Rectal smooth muscle tissue (tissue), 1 donor: ENCODE measurements at regions not wholly inside any gene's neighbourhood (a gene's known extent, or its start where the extent isn't known, plus 50 kb on each side); places are given as distances from the start of the nearest gene placed in this dataset.

Experiments
- H3K27ac ChIP-seq: one replicate; pipeline ENCODE4 v1.7.0; 2013; ENCODE audit warnings: low read depth, low read length, inconsistent platforms
- H3K27me3 ChIP-seq: one replicate; pipeline ENCODE4 v1.7.0; 2013; ENCODE audit warnings: low read length; ENCODE audit not compliant: control insufficient read depth, insufficient read depth
- H3K36me3 ChIP-seq: one replicate; pipeline ENCODE4 v1.7.0; 2013; ENCODE audit warnings: low read length; ENCODE audit not compliant: control insufficient read depth, insufficient read depth
- H3K4me1 ChIP-seq: one replicate; pipeline ENCODE4 v1.7.0; 2013; ENCODE audit warnings: low read length; ENCODE audit not compliant: control insufficient read depth, insufficient read depth
- H3K4me3 ChIP-seq: one replicate; pipeline ENCODE4 v1.7.0; 2013; ENCODE audit warnings: low read length
- H3K9ac ChIP-seq: one replicate; pipeline ENCODE4 v1.7.0; 2013; ENCODE audit warnings: low read length

DNA sequence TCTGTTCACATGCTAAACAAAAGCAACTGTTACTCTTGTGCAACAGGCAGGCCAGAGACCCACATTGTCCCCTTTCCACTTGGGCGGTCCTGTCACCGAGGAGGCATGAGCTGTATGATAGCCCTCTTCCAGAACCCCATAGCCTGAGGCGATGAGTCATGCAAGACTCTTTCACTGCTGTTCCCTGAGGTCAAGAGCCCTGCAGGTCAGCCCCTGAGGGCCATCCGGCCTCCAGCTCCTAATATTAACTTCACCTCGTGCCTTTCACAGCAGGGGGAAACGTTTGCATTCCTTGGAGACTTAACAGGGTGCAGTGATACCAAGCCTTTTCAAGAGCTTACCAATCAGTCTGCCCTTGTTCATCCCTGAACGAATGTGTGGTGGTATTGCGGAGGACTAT is 253.3 kb upstream of the ECI2 start:
- H3K4me1 ChIP-seq: no peaks in the 10 kb centered on the region
- H3K27me3 ChIP-seq: no peaks in the 10 kb centered on the region
- H3K27ac ChIP-seq: no peak overlapping the region
- H3K4me3 ChIP-seq: no peak overlapping the region
- no peak overlapping the region for H3K9ac ChIP-seq
- no peaks in the 10 kb centered on the region for H3K36me3 ChIP-seq

DNA sequence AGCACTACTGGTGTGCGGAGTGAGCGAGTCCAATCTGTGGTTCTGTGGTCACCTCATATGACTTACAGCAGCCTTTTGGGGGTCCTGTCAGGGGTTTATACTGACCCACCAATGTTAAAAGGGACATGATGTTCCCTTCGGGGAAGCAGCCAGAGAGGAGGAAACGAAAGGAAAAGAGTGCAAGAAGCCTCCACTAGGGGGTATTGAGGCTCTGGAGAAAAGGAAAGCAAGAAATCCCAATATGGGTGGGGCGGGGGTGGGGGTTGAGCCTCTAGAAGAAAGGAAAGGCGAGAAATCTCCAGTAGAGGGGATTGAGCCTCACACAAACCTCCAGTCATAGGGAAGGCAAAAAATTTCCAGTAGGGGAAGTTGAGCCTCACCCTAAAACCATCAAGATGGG is 249.3 kb upstream of the ECI2 start:
- H3K4me3 ChIP-seq: no peak overlapping the region
- H3K4me1 ChIP-seq: no peaks in the 10 kb centered on the region
- H3K9ac ChIP-seq: no peak overlapping the region
- no peaks in the 10 kb centered on the region for H3K27me3 ChIP-seq
- H3K36me3 ChIP-seq: no peaks in the 10 kb centered on the region
- no peak overlapping the region for H3K27ac ChIP-seq

DNA sequence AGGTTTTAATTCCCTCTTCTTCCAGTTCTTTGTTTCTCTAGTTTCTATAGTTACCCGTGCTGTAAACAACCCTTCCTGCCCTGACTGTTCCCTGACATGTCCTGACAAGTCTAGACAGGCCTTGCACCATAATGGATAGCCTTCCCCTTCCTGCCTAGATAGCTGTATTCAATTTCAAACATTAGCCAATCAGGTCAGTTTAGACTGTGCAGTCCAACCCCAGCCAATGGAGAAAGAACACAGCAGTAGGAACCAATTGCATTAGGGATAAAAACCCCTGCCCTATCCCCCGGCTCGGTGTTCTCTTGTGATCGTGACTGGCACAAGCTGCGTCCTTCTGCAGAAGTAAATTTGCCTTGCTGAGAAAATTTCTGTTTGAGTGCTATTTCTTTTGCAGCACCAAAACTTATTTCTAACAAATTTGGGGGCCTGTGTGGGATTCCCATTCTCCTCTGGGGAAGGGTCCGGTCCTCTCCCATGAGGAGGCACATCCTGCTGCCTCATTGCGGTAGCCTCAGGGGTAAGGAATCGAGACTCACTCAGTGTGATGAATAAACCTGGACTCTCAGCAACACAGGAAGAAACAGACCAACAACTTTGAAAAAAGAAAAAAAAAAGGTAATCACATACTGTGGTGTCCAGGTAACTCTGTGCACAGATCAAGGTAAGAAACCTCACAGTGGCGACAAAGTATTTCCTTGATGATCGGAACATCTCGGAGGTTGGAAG is 248.7 kb upstream of the ECI2 start:
- Histone ChIP-seq H3K9ac (no peak overlapping the region), H3K4me1 (no peaks in the 10 kb centered on the region), H3K27ac (no peak overlapping the region), H3K36me3 (no peaks in the 10 kb centered on the region), H3K4me3 (no peak overlapping the region), H3K27me3 (no peaks in the 10 kb centered on the region)

DNA sequence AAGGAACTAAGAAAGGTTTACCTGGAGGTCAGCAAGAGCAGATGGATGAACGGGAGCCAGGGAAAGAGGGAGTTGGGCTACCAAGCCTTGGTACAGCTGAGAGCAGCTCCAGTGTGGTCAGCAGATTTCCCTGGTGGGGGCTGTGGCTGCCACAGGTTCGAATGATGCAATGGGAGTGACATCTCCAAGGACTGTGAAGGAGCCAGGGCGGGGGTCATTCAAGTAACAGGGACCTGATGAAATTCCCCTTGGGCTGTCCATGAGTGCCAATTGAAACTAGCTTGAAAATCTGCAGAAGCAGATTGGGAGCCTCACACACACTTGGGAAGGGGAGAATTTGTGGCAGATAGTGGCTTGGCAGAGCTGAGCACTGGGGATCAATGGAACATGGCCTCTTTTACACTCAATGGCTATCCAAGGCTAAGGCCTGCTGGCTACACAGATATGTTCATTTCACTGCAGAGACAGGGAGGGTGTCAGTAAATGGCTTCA is 247.0 kb upstream of the ECI2 start:
- H3K27me3 ChIP-seq: no peaks in the 10 kb centered on the region
- H3K4me3 ChIP-seq: no peak overlapping the region
- H3K4me1 ChIP-seq: no peaks in the 10 kb centered on the region
- H3K36me3 ChIP-seq: no peaks in the 10 kb centered on the region
- H3K9ac ChIP-seq: no peak overlapping the region
- no peak overlapping the region for H3K27ac ChIP-seq

DNA sequence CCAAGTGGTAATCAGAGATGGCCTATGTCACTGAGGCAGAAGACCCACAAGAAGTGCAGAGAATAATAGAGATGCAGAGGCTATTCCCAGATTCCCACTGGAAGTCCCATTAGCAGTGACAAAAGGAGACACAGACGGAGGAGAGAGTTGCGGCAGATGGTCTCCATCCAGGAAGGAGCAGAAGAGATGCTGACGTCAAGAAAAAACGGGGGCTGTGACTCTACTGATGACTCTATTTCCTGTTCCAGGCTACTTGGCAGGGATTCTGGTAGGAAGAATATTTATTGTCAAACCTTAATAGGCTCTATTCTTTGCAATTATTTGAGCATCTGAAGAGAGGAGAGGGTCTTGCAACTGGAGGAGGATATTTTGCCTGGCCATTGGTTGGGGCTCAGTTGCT is 246.0 kb upstream of the ECI2 start:
- Histone ChIP-seq H3K27me3 (no peaks in the 10 kb centered on the region), H3K27ac (no peak overlapping the region), H3K4me1 (no peaks in the 10 kb centered on the region), H3K4me3 (no peak overlapping the region), H3K36me3 (no peaks in the 10 kb centered on the region), H3K9ac (no peak overlapping the region)

DNA sequence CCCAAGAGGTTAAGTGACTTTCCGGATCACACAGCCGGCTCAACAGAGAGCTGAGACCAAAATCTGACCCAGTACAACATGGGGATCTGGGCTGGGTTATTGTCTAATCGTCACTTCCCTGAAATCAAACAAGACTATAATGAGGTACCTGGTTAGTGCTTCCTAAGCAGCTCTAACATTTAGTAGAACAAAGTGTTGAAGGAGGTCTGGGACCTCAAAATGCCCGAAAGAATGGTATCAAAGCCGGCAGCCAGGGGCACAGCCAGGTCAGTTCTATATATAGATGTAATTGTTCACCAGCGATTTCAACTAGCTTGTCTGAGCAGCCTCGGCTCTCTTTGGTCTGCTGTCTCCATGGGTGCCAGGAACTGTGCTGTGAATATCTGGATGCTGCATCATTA is 245.5 kb upstream of the ECI2 start:
- no peaks in the 10 kb centered on the region for H3K36me3 ChIP-seq
- H3K9ac ChIP-seq: no peak overlapping the region
- no peak overlapping the region for H3K27ac ChIP-seq
- H3K4me1 ChIP-seq: no peaks in the 10 kb centered on the region
- H3K27me3 ChIP-seq: no peaks in the 10 kb centered on the region
- H3K4me3 ChIP-seq: no peak overlapping the region

DNA sequence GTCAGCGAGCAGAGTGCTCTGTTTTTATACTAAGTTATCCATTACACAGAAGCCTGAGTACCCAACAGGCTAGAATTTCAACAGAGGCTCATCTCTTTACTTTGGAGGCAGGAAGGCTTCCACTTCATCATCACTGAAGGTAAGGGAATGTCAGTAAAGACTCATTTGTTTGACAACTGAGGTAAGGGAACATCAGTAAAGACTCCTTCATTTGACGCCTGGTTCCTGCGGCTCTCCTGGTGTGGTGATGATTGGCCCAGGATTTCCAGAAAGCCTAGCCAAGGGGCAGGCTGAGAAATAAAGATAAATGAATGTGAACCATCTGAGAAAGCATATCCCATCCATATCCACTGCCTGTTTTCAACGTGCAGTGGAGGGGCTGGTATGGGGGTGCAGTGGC is 244.6 kb upstream of the ECI2 start:
- H3K9ac ChIP-seq: no peak overlapping the region
- no peaks in the 10 kb centered on the region for H3K27me3 ChIP-seq
- H3K27ac ChIP-seq: no peak overlapping the region
- H3K4me1 ChIP-seq: no peaks in the 10 kb centered on the region
- H3K4me3 ChIP-seq: no peak overlapping the region
- H3K36me3 ChIP-seq: no peaks in the 10 kb centered on the region

DNA sequence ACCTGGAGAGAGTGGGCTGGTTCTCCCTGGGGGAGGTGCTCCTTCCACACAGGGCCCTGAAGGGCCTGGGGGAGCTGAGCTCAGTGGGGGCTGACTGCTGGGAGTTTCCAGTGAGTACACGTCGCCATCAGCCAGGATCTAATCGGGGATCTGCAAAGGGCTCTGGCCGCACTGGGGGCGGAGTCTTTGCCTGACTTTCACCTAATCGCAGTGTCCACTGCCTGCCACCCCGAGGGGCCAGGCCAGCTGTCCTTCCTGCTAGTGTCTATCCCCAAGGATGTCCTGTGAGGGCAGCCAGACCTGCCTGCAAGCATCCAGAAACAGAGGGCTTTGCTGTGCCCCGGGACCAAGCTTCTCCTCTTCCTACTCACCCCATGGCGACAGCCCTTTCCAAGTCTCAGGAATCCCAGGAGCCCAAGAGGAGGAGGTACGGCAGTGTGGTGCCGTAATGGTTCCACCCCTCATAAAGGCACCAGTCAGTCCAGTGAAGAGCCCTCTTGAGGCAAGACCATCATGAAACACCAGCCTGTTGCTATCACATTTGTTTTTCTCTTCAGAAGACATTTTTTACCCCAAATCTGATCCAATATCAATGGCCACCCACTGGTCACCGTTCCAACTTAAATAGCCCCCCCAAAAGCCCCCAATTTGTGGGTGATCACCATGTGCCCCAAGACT is 243.1 kb upstream of the ECI2 start:
- no peak overlapping the region for H3K4me3 ChIP-seq
- H3K27me3 ChIP-seq: no peaks in the 10 kb centered on the region
- H3K9ac ChIP-seq: no peak overlapping the region
- no peaks in the 10 kb centered on the region for H3K4me1 ChIP-seq
- no peak overlapping the region for H3K27ac ChIP-seq
- H3K36me3 ChIP-seq: no peaks in the 10 kb centered on the region

DNA sequence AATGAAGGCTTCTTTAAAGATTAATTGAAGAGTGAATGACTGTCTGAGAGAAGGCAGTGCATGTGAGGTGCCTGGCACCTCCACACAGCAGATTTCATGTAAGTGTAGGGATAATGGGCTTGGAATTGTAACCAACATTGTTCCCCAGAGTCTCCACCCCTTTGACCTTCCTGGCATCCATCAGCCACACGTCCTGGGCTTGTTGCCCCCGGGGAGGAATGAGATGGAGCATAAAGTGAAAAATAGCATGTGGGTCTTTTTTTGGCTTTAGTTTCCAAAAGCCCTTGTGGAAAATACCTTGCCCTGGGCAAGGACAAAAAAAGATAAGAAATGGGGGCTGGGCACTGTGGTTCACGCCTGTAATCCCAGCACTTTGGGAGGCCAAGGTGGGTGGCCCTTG is 242.2 kb upstream of the ECI2 start:
- no peaks in the 10 kb centered on the region for H3K4me1 ChIP-seq
- H3K27ac ChIP-seq: no peak overlapping the region
- H3K4me3 ChIP-seq: no peak overlapping the region
- H3K36me3 ChIP-seq: no peaks in the 10 kb centered on the region
- H3K27me3 ChIP-seq: no peaks in the 10 kb centered on the region
- no peak overlapping the region for H3K9ac ChIP-seq

DNA sequence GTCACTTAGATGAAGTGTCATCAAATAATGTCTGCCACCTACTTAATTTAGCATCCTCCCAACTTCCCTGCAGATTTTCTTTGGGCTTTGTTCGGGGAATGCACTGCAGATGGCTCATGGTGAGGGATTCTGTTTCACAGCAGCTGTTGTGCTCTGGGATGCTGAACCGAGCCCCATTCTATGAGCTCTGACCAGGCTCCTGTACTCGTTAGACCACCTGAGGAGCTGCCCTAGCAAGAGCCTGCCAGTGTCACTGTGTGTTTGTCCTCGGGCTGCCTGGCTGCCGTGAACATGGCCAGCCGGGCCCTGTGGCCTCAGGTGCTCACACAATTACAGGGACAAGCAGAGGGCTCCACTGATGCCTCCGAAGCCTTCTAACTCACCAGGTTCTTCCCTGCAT is 238.8 kb upstream of the ECI2 start:
- Histone ChIP-seq H3K36me3 (no peaks in the 10 kb centered on the region), H3K4me3 (no peak overlapping the region), H3K9ac (no peak overlapping the region), H3K27me3 (no peaks in the 10 kb centered on the region), H3K27ac (no peak overlapping the region), H3K4me1 (no peaks in the 10 kb centered on the region)

DNA sequence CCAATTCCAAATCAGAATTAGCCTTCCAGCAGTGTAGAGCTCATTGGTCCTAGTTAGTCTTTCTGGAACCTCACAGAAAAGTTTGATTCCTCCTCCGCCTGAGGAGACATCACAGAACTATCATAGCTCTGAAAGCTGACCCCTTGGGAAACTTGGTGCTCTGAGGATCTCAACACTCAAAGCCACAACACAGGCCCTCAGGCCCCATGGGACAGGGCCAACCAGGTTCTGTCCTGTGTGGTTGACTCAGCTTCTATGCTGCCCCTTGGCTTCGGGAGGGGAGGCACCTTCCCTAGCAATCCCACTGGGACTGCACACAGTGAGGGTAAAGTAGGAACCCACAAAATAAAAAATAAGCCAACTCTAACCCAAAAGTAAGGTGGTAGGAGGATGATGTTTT is 237.5 kb upstream of the ECI2 start:
- Histone ChIP-seq H3K27ac (no peak overlapping the region), H3K36me3 (no peaks in the 10 kb centered on the region), H3K4me3 (no peak overlapping the region), H3K9ac (no peak overlapping the region), H3K27me3 (no peaks in the 10 kb centered on the region), H3K4me1 (no peaks in the 10 kb centered on the region)

DNA sequence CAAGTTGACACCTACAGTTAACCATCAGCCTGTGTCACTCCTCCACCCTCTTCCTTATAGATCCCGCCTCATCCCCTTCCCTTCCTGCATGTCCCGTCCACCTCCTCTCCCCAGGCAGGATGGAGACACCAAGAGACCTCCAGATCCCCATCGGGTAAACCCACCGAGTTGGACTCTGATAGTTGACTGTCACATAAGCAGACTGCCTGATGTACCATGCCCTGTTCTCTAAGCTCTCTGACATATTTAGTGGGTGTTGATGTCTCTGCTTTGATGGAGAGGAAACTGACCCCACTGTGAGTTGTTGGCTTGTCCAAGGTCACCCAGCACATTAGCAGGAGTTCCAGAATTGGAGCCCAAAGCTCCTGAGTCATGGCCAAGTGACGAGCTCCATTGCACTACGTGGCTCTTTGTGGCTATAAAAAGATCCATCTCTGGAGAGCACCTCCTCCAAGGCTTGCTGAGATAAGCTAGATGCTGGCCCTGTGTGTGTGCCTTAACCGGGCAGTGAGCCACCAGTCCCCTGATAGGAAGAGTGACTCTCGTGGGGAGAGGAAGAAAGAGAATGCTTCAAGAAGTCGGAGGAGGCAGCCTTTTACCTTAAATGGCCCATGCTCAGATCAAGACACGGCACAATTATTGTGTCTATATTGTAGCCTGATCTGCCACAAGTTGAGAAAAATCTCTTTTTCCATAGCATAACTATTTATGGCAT is 236.0 kb upstream of the ECI2 start:
- Histone ChIP-seq H3K4me1 (no peaks in the 10 kb centered on the region), H3K27ac (no peak overlapping the region), H3K9ac (no peak overlapping the region), H3K4me3 (no peak overlapping the region), H3K36me3 (no peaks in the 10 kb centered on the region), H3K27me3 (no peaks in the 10 kb centered on the region)
